WI38 (cell line): ENCODE measurements at regions not wholly inside any gene's neighbourhood (a gene's known extent, or its start where the extent isn't known, plus 50 kb on each side); places are given as distances from the start of the nearest gene placed in this dataset.

Experiments
- H3K4me3 ChIP-seq: 2 replicates; pipeline ENCODE4 v1.5.1; 2011; ENCODE audit warnings: low read depth, mild to moderate bottlenecking, control low read depth, low read length
- TF ChIP-seq, protein P1 (sequence below): IDR thresholded peaks from 2 replicates; pipeline ENCODE4 v1.5.1; 2012; ENCODE audit warnings: low read depth, mild to moderate bottlenecking, control low read depth, low read length

- TF ChIP-seq, protein P1, sequence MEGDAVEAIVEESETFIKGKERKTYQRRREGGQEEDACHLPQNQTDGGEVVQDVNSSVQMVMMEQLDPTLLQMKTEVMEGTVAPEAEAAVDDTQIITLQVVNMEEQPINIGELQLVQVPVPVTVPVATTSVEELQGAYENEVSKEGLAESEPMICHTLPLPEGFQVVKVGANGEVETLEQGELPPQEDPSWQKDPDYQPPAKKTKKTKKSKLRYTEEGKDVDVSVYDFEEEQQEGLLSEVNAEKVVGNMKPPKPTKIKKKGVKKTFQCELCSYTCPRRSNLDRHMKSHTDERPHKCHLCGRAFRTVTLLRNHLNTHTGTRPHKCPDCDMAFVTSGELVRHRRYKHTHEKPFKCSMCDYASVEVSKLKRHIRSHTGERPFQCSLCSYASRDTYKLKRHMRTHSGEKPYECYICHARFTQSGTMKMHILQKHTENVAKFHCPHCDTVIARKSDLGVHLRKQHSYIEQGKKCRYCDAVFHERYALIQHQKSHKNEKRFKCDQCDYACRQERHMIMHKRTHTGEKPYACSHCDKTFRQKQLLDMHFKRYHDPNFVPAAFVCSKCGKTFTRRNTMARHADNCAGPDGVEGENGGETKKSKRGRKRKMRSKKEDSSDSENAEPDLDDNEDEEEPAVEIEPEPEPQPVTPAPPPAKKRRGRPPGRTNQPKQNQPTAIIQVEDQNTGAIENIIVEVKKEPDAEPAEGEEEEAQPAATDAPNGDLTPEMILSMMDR = no peak
These were observed 154.3 kb downstream of the PHF2 start for GRCh38 chr9:93730648-93731047.

DNA sequence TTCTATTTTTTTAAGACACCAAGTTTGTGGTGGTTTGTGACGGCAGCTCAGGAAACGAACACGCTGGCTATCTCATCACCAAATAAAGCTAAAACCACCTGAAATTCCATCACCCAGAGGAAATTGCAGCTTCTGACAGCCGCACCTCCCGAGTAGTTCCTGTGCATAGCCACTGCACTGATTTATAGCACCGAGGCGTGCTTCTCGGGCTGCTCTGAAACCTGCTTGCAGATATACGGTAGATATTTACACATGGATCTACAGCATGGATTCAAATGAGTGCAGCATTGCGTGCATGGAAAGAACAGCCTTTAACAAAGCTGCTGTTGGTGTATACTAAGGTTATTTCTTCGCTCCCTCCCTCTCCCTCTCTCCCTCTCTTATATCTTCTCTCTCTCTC is 153.8 kb downstream of the PHF2 start:
- TF ChIP-seq, protein P1 = no peak
- H3K4me3 ChIP-seq = no peak overlapping the region

More at GRCh38 chr9:93730648-93731047, 154.3 kb downstream of the PHF2 start:
- H3K4me3 ChIP-seq = no peak overlapping the region
